ENCODE measurements at regions not wholly inside any gene's neighbourhood (a gene's known extent, or its start where the extent isn't known, plus 50 kb on each side); places are given as distances from the start of the nearest gene placed in this dataset.
"Not testable (repeated sequence)": the region's sequence is repeated elsewhere in the genome, so short reads cannot be mapped to it uniquely, and the experiment has no call there.

- DNase-seq: no peak
- H3K4me1 ChIP-seq (ENCODE audit: low read length): no peaks in the 10 kb centered on the region
These were observed 56.5 kb downstream of the PRR18 start for GRCh38 chr6:166251655-166252054.

GRCh38 chr6:166251211-166251610 is 57.0 kb downstream of the PRR18 start:
- H3K9me3 ChIP-seq (replicated peaks; ENCODE audit: insufficient read depth, low read length): no peaks in the 10 kb centered on the region
- H2AFZ ChIP-seq (ENCODE audit: low read length): no peak overlapping the region
- H3K9me2 ChIP-seq (replicated peaks; ENCODE audit: insufficient read depth, low read length): no peaks in the 10 kb centered on the region
- H4K20me1 ChIP-seq (ENCODE audit: insufficient read depth, low read length): no peaks in the 10 kb centered on the region
- H3K9ac ChIP-seq (ENCODE audit: low read length): no peak overlapping the region
- no peak for TF ChIP-seq EZH2phosphoT487 (IDR thresholded peaks at IDR 0.05; ENCODE audit: low read length)
- TF ChIP-seq EZH2 (optimal IDR thresholded peaks at IDR 0.05; ENCODE audit: low read depth, low read length): no peak
- TF ChIP-seq CTCF (IDR thresholded peaks at IDR 0.05; ENCODE audit: low read length): no peak
- no peaks in the 10 kb centered on the region for H3K79me2 ChIP-seq (ENCODE audit: low read length)
- no peak overlapping the region for H3K4me2 ChIP-seq (ENCODE audit: low read depth, low read length)
- H3K4me3 ChIP-seq (ENCODE audit: low read length): no peak overlapping the region
- H3K4me1 ChIP-seq (ENCODE audit: low read length): no peaks in the 10 kb centered on the region
- no peaks in the 10 kb centered on the region for H3F3A ChIP-seq (ENCODE audit: insufficient read depth, low read length)
- no peaks in the 10 kb centered on the region for H3K36me3 ChIP-seq (replicated peaks; ENCODE audit: insufficient read depth, low read length)
- no peak for DNase-seq
- no peak overlapping the region for H3K27ac ChIP-seq (ENCODE audit: low read length)
- H3K27me3 ChIP-seq (replicated peaks; ENCODE audit: insufficient read depth, low read length): no peaks in the 10 kb centered on the region

More at GRCh38 chr6:166251655-166252054, 56.5 kb downstream of the PRR18 start:
- Histone ChIP-seq H3K36me3 (replicated peaks; ENCODE audit: insufficient read depth, low read length) (no peaks in the 10 kb centered on the region), H3K9ac (ENCODE audit: low read length) (no peak overlapping the region), H2AFZ (ENCODE audit: low read length) (no peak overlapping the region), H3K9me3 (replicated peaks; ENCODE audit: insufficient read depth, low read length) (no peaks in the 10 kb centered on the region), H3K27ac (ENCODE audit: low read length) (no peak overlapping the region), H3F3A (ENCODE audit: insufficient read depth, low read length) (no peaks in the 10 kb centered on the region), H3K4me3 (ENCODE audit: low read length) (no peak overlapping the region), H4K20me1 (ENCODE audit: insufficient read depth, low read length) (no peaks in the 10 kb centered on the region), H3K4me2 (ENCODE audit: low read depth, low read length) (no peak overlapping the region), H3K27me3 (replicated peaks; ENCODE audit: insufficient read depth, low read length) (no peaks in the 10 kb centered on the region), H3K9me2 (replicated peaks; ENCODE audit: insufficient read depth, low read length) (no peaks in the 10 kb centered on the region), H3K79me2 (ENCODE audit: low read length) (no peaks in the 10 kb centered on the region)
- TF ChIP-seq EZH2phosphoT487 (IDR thresholded peaks at IDR 0.05; ENCODE audit: low read length) (no peak), CTCF (IDR thresholded peaks at IDR 0.05; ENCODE audit: low read length) (no peak), EZH2 (optimal IDR thresholded peaks at IDR 0.05; ENCODE audit: low read depth, low read length) (no peak)

GRCh38 chr6:166249061-166249785 is 59.0 kb downstream of the PRR18 start:
- not testable (repeated sequence) for H3K9me2 ChIP-seq (replicated peaks; ENCODE audit: insufficient read depth, low read length); H3K27ac ChIP-seq (ENCODE audit: low read length); H3K4me3 ChIP-seq (ENCODE audit: low read length); H3K36me3 ChIP-seq (replicated peaks; ENCODE audit: insufficient read depth, low read length); H3K4me1 ChIP-seq (ENCODE audit: low read length); H3K9ac ChIP-seq (ENCODE audit: low read length); DNase-seq; H4K20me1 ChIP-seq (ENCODE audit: insufficient read depth, low read length); H3K9me3 ChIP-seq (replicated peaks; ENCODE audit: insufficient read depth, low read length); H3F3A ChIP-seq (ENCODE audit: insufficient read depth, low read length); H3K4me2 ChIP-seq (ENCODE audit: low read depth, low read length); H2AFZ ChIP-seq (ENCODE audit: low read length); H3K79me2 ChIP-seq (ENCODE audit: low read length); H3K27me3 ChIP-seq (replicated peaks; ENCODE audit: insufficient read depth, low read length)

- Histone ChIP-seq H3K4me3 (ENCODE audit: low read length) (no peak overlapping the region), H3K27ac (ENCODE audit: low read length) (no peak overlapping the region), H2AFZ (ENCODE audit: low read length) (no peak overlapping the region), H3K9ac (ENCODE audit: low read length) (no peak overlapping the region), H3K9me3 (replicated peaks; ENCODE audit: insufficient read depth, low read length) (no peaks in the 10 kb centered on the region), H3K79me2 (ENCODE audit: low read length) (no peaks in the 10 kb centered on the region), H4K20me1 (ENCODE audit: insufficient read depth, low read length) (no peaks in the 10 kb centered on the region), H3K9me2 (replicated peaks; ENCODE audit: insufficient read depth, low read length) (no peaks in the 10 kb centered on the region), H3K36me3 (replicated peaks; ENCODE audit: insufficient read depth, low read length) (no peaks in the 10 kb centered on the region), H3K27me3 (replicated peaks; ENCODE audit: insufficient read depth, low read length) (no peaks in the 10 kb centered on the region), H3K4me1 (ENCODE audit: low read length) (no peaks in the 10 kb centered on the region), H3F3A (ENCODE audit: insufficient read depth, low read length) (no peaks in the 10 kb centered on the region), H3K4me2 (ENCODE audit: low read depth, low read length) (no peak overlapping the region)
- TF ChIP-seq EZH2phosphoT487 (IDR thresholded peaks at IDR 0.05; ENCODE audit: low read length) (no peak), EZH2 (optimal IDR thresholded peaks at IDR 0.05; ENCODE audit: low read depth, low read length) (no peak)
- DNase-seq: no peak
These were observed 63.0 kb downstream of the PRR18 start for GRCh38 chr6:166245148-166245547.

All from MM.1S (cell line).